Neural cell (in vitro differentiated cells): ENCODE measurements at regions not wholly inside any gene's neighbourhood (a gene's known extent, or its start where the extent isn't known, plus 50 kb on each side); places are given as distances from the start of the nearest gene placed in this dataset.

Experiments
- H2AFZ ChIP-seq: fragments of 200-600, 300-800 bp; sonication (generic), shearing (Covaris generic); 2 replicates; pipeline ENCODE4 v1.6.0; 2014; ENCODE audit warnings: low read depth, mild to moderate bottlenecking, antibody characterized with exemption, low read length, moderate library complexity
- H3F3A ChIP-seq: fragments of 200-600 bp; shearing (Covaris generic); 2 replicates; pipeline ENCODE4 v1.6.1; 2016; ENCODE audit warnings: mild to moderate bottlenecking, moderate library complexity, mixed read lengths, antibody characterized with exemption, low read length; ENCODE audit not compliant: insufficient read depth, poor library complexity, severe bottlenecking
- H3K27ac ChIP-seq: fragments of 200-600, 300-800 bp; sonication (generic), shearing (Covaris generic); 2 replicates; pipeline ENCODE4 v1.5.1; 2014; ENCODE audit warnings: mild to moderate bottlenecking, low read length, moderate library complexity
- H3K27me3 ChIP-seq: fragments of 300-800, 200-600 bp; sonication (generic), shearing (Covaris generic); 2 replicates; pipeline ENCODE4 v1.6.0; 2014; ENCODE audit warnings: mild to moderate bottlenecking, low read depth, low read length, moderate library complexity; ENCODE audit not compliant: insufficient read depth
- H3K36me3 ChIP-seq: fragments of 300-800, 200-600 bp; sonication (generic), shearing (Covaris generic); 2 replicates; pipeline ENCODE4 v1.5.1; 2014; ENCODE audit warnings: mild to moderate bottlenecking, antibody characterized with exemption, low read length, moderate library complexity; ENCODE audit not compliant: insufficient read depth
- H3K4me2 ChIP-seq: fragments of 300-800, 200-600 bp; sonication (generic), shearing (Covaris generic); 2 replicates; pipeline ENCODE4 v1.6.0; 2014; ENCODE audit warnings: mild to moderate bottlenecking, low read length
- H3K4me3 ChIP-seq: fragments of 300-800, 200-600 bp; sonication (generic), shearing (Covaris generic); 2 replicates; pipeline ENCODE4 v1.5.1; 2014; ENCODE audit warnings: mild to moderate bottlenecking, low read length, moderate library complexity
- H3K79me2 ChIP-seq: fragments of 200-600 bp; shearing (Covaris generic); replicated peaks from 2 replicates; pipeline ENCODE4 v1.6.0; 2014; ENCODE audit warnings: mild to moderate bottlenecking, low read length, moderate library complexity; ENCODE audit not compliant: insufficient read depth
- H3K9ac ChIP-seq: fragments of 300-800, 200-600 bp; sonication (generic), shearing (Covaris generic); 2 replicates; pipeline ENCODE4 v1.6.1; 2016; ENCODE audit warnings: mild to moderate bottlenecking, low read length, mixed read lengths
- H3K9me2 ChIP-seq: fragments of 200-600 bp; shearing (Covaris generic); 2 replicates; pipeline ENCODE4 v1.6.1; 2016; ENCODE audit warnings: mild to moderate bottlenecking, low read length, mixed read lengths; ENCODE audit not compliant: insufficient read depth
- H3K9me3 ChIP-seq: fragments of 200-600, 300-800 bp; sonication (generic), shearing (Covaris generic); 2 replicates; pipeline ENCODE4 v1.6.1; 2016; ENCODE audit warnings: mild to moderate bottlenecking, mixed run types, low read length, moderate library complexity, mixed read lengths
- H4K20me1 ChIP-seq: fragments of 200-600 bp; shearing (Covaris generic); 2 replicates; pipeline ENCODE4 v1.6.1; 2016; ENCODE audit warnings: mild to moderate bottlenecking, mixed run types; ENCODE audit not compliant: insufficient read depth
- EP300 ChIP-seq: fragments of 450-650 bp; conservative IDR thresholded peaks from 2 replicates; pipeline ENCODE4 v1.6.1; 2014; ENCODE audit warnings: antibody characterized with exemption, mild to moderate bottlenecking, moderate library complexity; ENCODE audit not compliant: poor library complexity, severe bottlenecking
- EZH2 ChIP-seq: fragments of 200-600, 300-800 bp; shearing (Covaris generic), sonication (generic); IDR thresholded peaks from 2 replicates; pipeline ENCODE4 v1.6.1; 2014; ENCODE audit warnings: antibody characterized with exemption, low read length, borderline replicate concordance, mild to moderate bottlenecking; ENCODE audit not compliant: insufficient read depth, poor library complexity, severe bottlenecking
- MXI1 ChIP-seq: fragments of 450-650 bp; conservative IDR thresholded peaks from 2 replicates; pipeline ENCODE4 v1.6.1; 2014; ENCODE audit warnings: antibody characterized with exemption, mild to moderate bottlenecking; ENCODE audit not compliant: poor library complexity, severe bottlenecking
- POLR2AphosphoS5 ChIP-seq: IDR thresholded peaks from 2 replicates; pipeline ENCODE4 v1.6.1; 2012
- RAD21 ChIP-seq: fragments of 450-650 bp; conservative IDR thresholded peaks from 2 replicates; pipeline ENCODE4 v1.6.1; 2014; ENCODE audit warnings: antibody characterized with exemption, mild to moderate bottlenecking, moderate library complexity
- SMC3 ChIP-seq: fragments of 450-650 bp; conservative IDR thresholded peaks from 2 replicates; pipeline ENCODE4 v1.6.1; 2014; ENCODE audit warnings: antibody characterized with exemption, mild to moderate bottlenecking, moderate library complexity; ENCODE audit not compliant: poor library complexity
- TAF1 ChIP-seq: IDR thresholded peaks from 2 replicates; pipeline ENCODE4 v1.6.1; 2012; ENCODE audit warnings: low read depth
- TF ChIP-seq, protein P1 (sequence below): fragments of 450-650 bp; IDR thresholded peaks from 2 replicates; pipeline ENCODE4 v1.5.1; 2014; ENCODE audit warnings: antibody characterized with exemption, mild to moderate bottlenecking, moderate library complexity; ENCODE audit not compliant: poor library complexity, severe bottlenecking
- TF ChIP-seq, protein P2 (sequence below): IDR thresholded peaks from 2 replicates; pipeline ENCODE4 v1.6.1; 2012; ENCODE audit warnings: borderline replicate concordance

DNA sequence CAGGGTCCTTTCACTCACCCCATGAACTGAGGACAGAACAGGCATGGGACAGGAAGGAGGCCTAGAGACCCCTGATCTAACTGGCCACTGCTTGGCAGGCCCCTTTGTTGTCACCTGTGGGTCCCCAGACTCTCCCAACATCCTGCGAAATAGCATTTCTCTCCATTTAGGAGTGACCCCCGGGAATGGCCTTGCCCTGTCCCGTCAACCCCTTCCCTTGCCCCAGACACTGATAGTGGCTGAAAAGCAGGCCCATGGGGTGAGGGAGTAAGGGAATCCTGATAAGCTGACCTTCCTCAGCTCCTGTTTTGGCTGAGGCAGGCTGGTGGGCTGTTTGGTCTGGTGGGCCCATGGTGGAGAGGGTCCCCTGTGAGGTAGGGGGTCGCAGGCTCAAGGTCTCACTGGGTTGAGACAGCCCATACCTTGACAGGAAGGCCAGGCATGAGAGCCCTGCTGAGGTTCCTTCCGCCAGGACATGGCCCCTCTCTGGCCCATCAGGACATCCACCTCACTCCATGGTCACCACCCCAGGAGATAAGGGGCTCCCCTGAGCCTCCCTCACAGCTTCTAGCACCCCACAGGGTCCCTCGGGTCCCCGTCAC lies 139.3 kb downstream of the MRPL14 start:
- H3K27me3 ChIP-seq, result no peaks in the 10 kb centered on the region

DNA sequence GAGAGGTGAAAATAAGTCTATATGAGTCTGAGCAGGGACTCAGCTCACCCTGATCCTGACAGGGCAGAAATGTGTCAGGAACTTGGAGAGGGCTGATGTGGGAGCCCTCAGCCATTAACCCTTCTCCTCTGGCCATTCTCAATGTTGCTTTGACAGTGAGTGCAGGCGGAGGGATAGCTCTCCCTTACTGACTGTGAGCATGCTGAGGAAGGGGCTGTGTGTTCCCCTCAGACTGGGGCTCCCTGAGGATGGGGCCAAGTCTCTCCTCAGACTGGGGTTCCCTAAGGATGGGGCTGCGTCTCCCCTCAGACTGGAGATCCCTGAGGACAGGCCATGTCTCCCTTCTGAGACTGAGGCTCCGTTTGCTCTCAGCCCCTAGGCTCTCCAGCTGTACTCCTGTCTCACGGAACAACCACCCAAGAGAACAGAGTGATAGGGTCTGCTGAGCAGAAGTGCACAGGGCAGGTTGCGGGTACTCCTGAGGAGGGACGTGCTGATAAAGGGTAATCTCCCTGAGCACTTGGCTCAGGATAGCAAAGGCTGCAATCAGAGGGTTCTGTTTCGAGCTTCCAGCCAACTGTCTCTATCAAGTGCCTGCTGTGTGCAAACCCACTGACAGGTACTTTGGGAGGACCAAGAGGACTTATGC lies 141.0 kb downstream of the MRPL14 start:
- no peaks in the 10 kb centered on the region for H3F3A ChIP-seq
- H3K4me3 ChIP-seq, result no peak overlapping the region
- TF ChIP-seq MXI1, result no peak
- TF ChIP-seq, protein P1, sequence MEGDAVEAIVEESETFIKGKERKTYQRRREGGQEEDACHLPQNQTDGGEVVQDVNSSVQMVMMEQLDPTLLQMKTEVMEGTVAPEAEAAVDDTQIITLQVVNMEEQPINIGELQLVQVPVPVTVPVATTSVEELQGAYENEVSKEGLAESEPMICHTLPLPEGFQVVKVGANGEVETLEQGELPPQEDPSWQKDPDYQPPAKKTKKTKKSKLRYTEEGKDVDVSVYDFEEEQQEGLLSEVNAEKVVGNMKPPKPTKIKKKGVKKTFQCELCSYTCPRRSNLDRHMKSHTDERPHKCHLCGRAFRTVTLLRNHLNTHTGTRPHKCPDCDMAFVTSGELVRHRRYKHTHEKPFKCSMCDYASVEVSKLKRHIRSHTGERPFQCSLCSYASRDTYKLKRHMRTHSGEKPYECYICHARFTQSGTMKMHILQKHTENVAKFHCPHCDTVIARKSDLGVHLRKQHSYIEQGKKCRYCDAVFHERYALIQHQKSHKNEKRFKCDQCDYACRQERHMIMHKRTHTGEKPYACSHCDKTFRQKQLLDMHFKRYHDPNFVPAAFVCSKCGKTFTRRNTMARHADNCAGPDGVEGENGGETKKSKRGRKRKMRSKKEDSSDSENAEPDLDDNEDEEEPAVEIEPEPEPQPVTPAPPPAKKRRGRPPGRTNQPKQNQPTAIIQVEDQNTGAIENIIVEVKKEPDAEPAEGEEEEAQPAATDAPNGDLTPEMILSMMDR, result no peak
- TF ChIP-seq RAD21, result no peak
- no peak for TF ChIP-seq POLR2AphosphoS5
- TF ChIP-seq, protein P2, sequence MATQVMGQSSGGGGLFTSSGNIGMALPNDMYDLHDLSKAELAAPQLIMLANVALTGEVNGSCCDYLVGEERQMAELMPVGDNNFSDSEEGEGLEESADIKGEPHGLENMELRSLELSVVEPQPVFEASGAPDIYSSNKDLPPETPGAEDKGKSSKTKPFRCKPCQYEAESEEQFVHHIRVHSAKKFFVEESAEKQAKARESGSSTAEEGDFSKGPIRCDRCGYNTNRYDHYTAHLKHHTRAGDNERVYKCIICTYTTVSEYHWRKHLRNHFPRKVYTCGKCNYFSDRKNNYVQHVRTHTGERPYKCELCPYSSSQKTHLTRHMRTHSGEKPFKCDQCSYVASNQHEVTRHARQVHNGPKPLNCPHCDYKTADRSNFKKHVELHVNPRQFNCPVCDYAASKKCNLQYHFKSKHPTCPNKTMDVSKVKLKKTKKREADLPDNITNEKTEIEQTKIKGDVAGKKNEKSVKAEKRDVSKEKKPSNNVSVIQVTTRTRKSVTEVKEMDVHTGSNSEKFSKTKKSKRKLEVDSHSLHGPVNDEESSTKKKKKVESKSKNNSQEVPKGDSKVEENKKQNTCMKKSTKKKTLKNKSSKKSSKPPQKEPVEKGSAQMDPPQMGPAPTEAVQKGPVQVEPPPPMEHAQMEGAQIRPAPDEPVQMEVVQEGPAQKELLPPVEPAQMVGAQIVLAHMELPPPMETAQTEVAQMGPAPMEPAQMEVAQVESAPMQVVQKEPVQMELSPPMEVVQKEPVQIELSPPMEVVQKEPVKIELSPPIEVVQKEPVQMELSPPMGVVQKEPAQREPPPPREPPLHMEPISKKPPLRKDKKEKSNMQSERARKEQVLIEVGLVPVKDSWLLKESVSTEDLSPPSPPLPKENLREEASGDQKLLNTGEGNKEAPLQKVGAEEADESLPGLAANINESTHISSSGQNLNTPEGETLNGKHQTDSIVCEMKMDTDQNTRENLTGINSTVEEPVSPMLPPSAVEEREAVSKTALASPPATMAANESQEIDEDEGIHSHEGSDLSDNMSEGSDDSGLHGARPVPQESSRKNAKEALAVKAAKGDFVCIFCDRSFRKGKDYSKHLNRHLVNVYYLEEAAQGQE, result no peak
- no peak for TF ChIP-seq TAF1
- TF ChIP-seq EZH2, result no peak
- no peak for TF ChIP-seq EP300
- TF ChIP-seq SMC3, result no peak
- H3K36me3 ChIP-seq, result no peaks in the 10 kb centered on the region
- no peak overlapping the region for H3K27ac ChIP-seq
- H2AFZ ChIP-seq, result no peak overlapping the region
- H3K9me2 ChIP-seq, result no peaks in the 10 kb centered on the region
- H4K20me1 ChIP-seq, result no peaks in the 10 kb centered on the region
- no peaks in the 10 kb centered on the region for H3K27me3 ChIP-seq
- no peaks in the 10 kb centered on the region for H3K9me3 ChIP-seq
- H3K4me2 ChIP-seq, result no peak overlapping the region
- no peaks in the 10 kb centered on the region for H3K79me2 ChIP-seq
- H3K9ac ChIP-seq, result no peak overlapping the region

More for the DNA sequence above, 139.3 kb downstream of the MRPL14 start:
- H4K20me1 ChIP-seq, result no peaks in the 10 kb centered on the region
- H3K36me3 ChIP-seq, result no peaks in the 10 kb centered on the region
- no peak overlapping the region for H3K27ac ChIP-seq
- H3K4me2 ChIP-seq, result no peak overlapping the region
- H2AFZ ChIP-seq, result no peak overlapping the region
- TF ChIP-seq MXI1 (no peak), TAF1 (no peak), POLR2AphosphoS5 (no peak), EP300 (no peak), SMC3 (no peak), RAD21 (no peak), EZH2 (no peak)
- TF ChIP-seq, protein P1, result no peak
- TF ChIP-seq, protein P2, result no peak
- H3K9me3 ChIP-seq, result no peaks in the 10 kb centered on the region
- no peak overlapping the region for H3K9ac ChIP-seq
- H3K9me2 ChIP-seq, result no peaks in the 10 kb centered on the region
- H3F3A ChIP-seq, result no peaks in the 10 kb centered on the region
- H3K4me3 ChIP-seq, result no peak overlapping the region
- H3K79me2 ChIP-seq, result no peaks in the 10 kb centered on the region
